Type B pancreatic cell (in vitro differentiated cells): ENCODE measurements at regions not wholly inside any gene's neighbourhood (a gene's known extent, or its start where the extent isn't known, plus 50 kb on each side); places are given as distances from the start of the nearest gene placed in this dataset.
"Not testable (repeated sequence)": the region's sequence is repeated elsewhere in the genome, so short reads cannot be mapped to it uniquely, and the experiment has no call there.

Experiments
- DNase-seq: peaks from one replicate; pipeline ENCODE4 v3.0.0; 2021; ENCODE audit warnings: mixed read lengths; ENCODE audit not compliant: unreplicated experiment; ENCODE audit errors: extremely low spot score
- H3K27ac Mint-ChIP-seq: 2 replicates; pipeline ENCODE4 v1.8.0; 2021; ENCODE audit warnings: mild to moderate bottlenecking, mixed read lengths
- H3K27me3 Mint-ChIP-seq: 2 replicates; pipeline ENCODE4 v1.8.0; 2021; ENCODE audit warnings: mixed read lengths
- H3K36me3 Mint-ChIP-seq: 2 replicates; pipeline ENCODE4 v1.8.0; 2021; ENCODE audit warnings: mixed read lengths
- H3K4me1 Mint-ChIP-seq: one replicate; pipeline ENCODE4 v1.8.0; 2021; ENCODE audit warnings: mixed read lengths; ENCODE audit not compliant: unreplicated experiment
- H3K4me3 Mint-ChIP-seq: 2 replicates; pipeline ENCODE4 v1.8.0; 2021; ENCODE audit warnings: mild to moderate bottlenecking, mixed read lengths
- H3K9me3 Mint-ChIP-seq: 2 replicates; pipeline ENCODE4 v1.8.0; 2021; ENCODE audit warnings: mixed read lengths
- TF ChIP-seq, protein P1 (sequence below): fragments of 200-600 bp; sonication (generic); conservative IDR thresholded peaks from 2 replicates; pipeline ENCODE4 v1.5.0; 2021; ENCODE audit warnings: antibody characterized with exemption, mild to moderate bottlenecking

DNA sequence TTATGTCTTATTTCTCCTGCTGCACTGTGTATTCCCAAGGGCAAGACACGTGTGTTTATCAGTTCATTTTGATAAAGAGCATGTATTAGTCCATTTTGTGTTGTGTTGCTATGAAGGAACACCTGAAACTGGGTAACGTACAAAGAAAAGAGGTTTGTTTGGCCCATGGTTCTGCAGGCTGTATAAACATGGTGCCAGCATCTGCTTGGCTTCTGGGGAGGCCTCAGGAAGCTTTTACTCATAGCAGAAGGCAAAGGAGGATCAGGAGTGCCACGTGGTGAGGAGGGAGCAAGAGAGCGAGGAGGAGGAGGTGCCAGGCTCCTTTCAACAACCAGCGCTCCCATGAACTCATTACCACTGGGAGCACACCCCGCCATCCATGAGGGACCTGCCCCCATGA, 214.0 kb downstream of the UQCRFS1 start:
- TF ChIP-seq, protein P1, sequence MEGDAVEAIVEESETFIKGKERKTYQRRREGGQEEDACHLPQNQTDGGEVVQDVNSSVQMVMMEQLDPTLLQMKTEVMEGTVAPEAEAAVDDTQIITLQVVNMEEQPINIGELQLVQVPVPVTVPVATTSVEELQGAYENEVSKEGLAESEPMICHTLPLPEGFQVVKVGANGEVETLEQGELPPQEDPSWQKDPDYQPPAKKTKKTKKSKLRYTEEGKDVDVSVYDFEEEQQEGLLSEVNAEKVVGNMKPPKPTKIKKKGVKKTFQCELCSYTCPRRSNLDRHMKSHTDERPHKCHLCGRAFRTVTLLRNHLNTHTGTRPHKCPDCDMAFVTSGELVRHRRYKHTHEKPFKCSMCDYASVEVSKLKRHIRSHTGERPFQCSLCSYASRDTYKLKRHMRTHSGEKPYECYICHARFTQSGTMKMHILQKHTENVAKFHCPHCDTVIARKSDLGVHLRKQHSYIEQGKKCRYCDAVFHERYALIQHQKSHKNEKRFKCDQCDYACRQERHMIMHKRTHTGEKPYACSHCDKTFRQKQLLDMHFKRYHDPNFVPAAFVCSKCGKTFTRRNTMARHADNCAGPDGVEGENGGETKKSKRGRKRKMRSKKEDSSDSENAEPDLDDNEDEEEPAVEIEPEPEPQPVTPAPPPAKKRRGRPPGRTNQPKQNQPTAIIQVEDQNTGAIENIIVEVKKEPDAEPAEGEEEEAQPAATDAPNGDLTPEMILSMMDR = no peak
- H3K36me3 Mint-ChIP-seq = peaks cover 3% of the 10 kb centered on the region
- no peak for DNase-seq
- peaks cover 11% of the 10 kb centered on the region for H3K9me3 Mint-ChIP-seq
- no peak overlapping the region for H3K4me3 Mint-ChIP-seq
- no peaks in the 10 kb centered on the region for H3K27me3 Mint-ChIP-seq
- H3K4me1 Mint-ChIP-seq = peaks cover 8% of the 10 kb centered on the region
- no peak overlapping the region for H3K27ac Mint-ChIP-seq

DNA sequence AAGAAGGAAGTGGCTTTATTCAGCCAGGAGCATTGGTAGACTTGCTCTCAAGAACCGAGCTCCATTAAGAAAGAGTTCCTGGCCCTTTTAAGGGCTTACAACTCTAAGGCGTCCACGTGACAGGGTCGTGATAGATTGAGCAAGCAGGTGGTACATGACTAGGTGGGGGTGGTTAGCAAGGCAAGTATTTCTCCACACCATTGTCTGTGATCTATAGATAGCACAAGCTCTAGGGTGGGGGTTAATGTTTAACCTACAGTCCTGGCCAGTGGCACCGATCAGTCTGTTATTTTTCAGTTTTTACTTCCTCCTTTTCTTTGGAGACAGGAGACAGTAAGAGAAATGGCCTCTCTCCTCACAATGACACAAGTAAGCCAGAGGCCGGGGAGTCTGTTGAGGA, 215.1 kb downstream of the UQCRFS1 start:
- not testable (repeated sequence) for H3K27me3 Mint-ChIP-seq, H3K27ac Mint-ChIP-seq, H3K4me1 Mint-ChIP-seq, DNase-seq, H3K4me3 Mint-ChIP-seq, H3K36me3 Mint-ChIP-seq
- H3K9me3 Mint-ChIP-seq = peaks cover 11% of the 10 kb centered on the region

DNA sequence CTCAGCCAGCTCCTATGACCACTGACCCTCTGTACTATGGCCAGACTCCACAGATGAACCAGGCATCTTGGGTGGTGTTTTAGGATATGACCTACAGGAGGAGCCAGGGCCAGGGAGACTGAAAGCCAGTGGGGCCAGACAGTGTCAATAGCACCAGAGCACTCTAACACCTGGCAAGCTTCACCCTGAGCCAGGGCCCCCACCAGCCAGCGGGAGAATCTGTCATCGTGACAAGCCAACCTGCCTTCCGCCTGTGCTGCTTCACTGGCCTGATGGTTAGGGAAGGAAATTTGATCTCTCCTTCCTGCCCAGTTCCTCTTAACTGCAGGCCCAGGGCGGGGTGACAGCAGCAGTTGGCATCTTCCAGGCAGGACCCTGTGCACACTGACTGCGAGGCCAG, 222.4 kb downstream of the UQCRFS1 start:
- H3K4me1 Mint-ChIP-seq = no peaks in the 10 kb centered on the region
- peaks cover 4% of the 10 kb centered on the region for H3K9me3 Mint-ChIP-seq
- TF ChIP-seq, protein P1 = no peak
- no peak overlapping the region for H3K4me3 Mint-ChIP-seq
- no peak for DNase-seq
- peaks cover 10% of the 10 kb centered on the region for H3K27me3 Mint-ChIP-seq
- no peak overlapping the region for H3K27ac Mint-ChIP-seq
- H3K36me3 Mint-ChIP-seq = no peaks in the 10 kb centered on the region

DNA sequence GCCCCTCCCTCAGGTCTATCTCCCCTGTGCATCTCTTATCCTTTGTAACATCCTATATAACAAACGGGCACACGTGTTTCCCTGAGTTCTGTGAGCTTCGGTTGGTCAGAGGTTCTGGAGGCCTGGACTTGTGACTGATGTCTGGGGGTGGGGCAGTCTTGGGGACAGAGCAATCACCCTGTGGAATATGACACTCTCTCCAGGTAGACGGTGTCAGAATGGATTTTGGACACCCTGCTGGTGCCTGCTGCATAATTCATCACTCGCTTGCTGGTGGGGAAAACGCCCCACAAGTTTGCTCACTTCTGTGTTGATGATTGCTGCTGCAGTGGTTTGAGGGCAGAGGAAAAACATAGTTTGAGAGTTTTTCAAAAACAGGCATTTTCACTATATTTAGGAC, 223.2 kb downstream of the UQCRFS1 start:
- Mint-ChIP-seq H3K9me3 (no peaks in the 10 kb centered on the region), H3K27ac (no peak overlapping the region), H3K27me3 (peaks cover 12% of the 10 kb centered on the region), H3K36me3 (no peaks in the 10 kb centered on the region), H3K4me1 (no peaks in the 10 kb centered on the region), H3K4me3 (no peak overlapping the region)
- TF ChIP-seq, protein P1 = no peak
- DNase-seq = no peak

DNA sequence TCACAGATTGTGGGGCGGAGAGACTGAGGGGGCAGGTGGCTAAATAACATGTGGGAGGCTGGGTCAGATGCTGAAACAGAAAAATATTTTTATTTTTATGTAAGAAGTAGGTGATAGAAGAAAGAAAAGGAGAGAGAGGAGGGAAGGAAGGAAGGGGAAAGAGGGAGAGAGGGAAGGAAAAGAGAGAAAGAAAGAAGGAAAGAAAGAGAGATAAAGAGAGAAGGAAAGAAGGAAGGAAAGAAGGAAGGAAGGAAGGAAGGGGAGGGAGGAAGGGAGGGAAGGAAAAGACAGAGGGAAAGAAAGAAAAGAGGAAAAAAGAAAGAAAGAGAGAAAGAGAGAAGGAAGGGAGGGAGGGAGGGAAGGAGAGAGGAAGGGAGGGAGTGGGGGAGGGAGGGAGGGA, 224.9 kb downstream of the UQCRFS1 start:
- H3K4me3 Mint-ChIP-seq = no peak overlapping the region
- no peaks in the 10 kb centered on the region for H3K36me3 Mint-ChIP-seq
- peaks cover 12% of the 10 kb centered on the region for H3K27me3 Mint-ChIP-seq
- no peaks in the 10 kb centered on the region for H3K9me3 Mint-ChIP-seq
- TF ChIP-seq, protein P1 = no peak
- H3K4me1 Mint-ChIP-seq = no peaks in the 10 kb centered on the region
- no peak overlapping the region for H3K27ac Mint-ChIP-seq
- DNase-seq = no peak

DNA sequence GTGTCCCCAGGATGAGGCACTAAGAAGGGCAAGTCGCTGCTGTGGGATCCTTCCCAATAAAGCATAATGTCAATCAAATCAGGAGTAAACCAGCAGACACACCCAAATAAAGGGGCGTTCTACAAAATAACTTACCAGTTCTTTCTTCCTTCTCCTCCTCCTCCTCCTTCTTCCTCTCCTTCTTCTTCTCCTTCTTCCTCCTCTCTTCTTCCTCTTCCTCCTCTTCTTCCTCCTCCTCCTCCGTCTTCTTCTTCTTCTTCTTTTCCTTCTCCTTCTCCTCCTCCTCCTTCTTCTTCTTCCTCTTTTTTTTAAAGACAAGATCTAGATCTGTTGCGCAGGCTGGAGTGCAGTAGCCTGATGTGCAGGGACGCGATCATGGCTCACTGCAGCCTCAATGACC, 225.8 kb downstream of the UQCRFS1 start:
- H3K4me3 Mint-ChIP-seq = no peak overlapping the region
- no peaks in the 10 kb centered on the region for H3K36me3 Mint-ChIP-seq
- no peaks in the 10 kb centered on the region for H3K9me3 Mint-ChIP-seq
- H3K27me3 Mint-ChIP-seq = peaks cover 16% of the 10 kb centered on the region
- no peak overlapping the region for H3K27ac Mint-ChIP-seq
- H3K4me1 Mint-ChIP-seq = no peaks in the 10 kb centered on the region
- DNase-seq = no peak
- TF ChIP-seq, protein P1 = no peak
